Glutamatergic neuron (in vitro differentiated cells): ENCODE measurements at regions not wholly inside any gene's neighbourhood (a gene's known extent, or its start where the extent isn't known, plus 50 kb on each side); places are given as distances from the start of the nearest gene placed in this dataset.
"Not testable (repeated sequence)": the region's sequence is repeated elsewhere in the genome, so short reads cannot be mapped to it uniquely, and the experiment has no call there.

Source experiments
- DNase-seq: peaks from one replicate; pipeline ENCODE4 v3.0.0; 2022
- H3K27ac Mint-ChIP-seq: one replicate; pipeline ENCODE4 v1.8.0; 2020; ENCODE audit warnings: mild to moderate bottlenecking, mixed read lengths, inconsistent platforms; ENCODE audit not compliant: unreplicated experiment
- H3K27me3 Mint-ChIP-seq: one replicate; pipeline ENCODE4 v1.8.0; 2020; ENCODE audit warnings: mild to moderate bottlenecking, moderate library complexity, mixed read lengths, inconsistent platforms; ENCODE audit not compliant: unreplicated experiment
- H3K36me3 Mint-ChIP-seq: one replicate; pipeline ENCODE4 v1.8.0; 2020; ENCODE audit warnings: mild to moderate bottlenecking, mixed read lengths, inconsistent platforms; ENCODE audit not compliant: unreplicated experiment
- H3K4me1 Mint-ChIP-seq: one replicate; pipeline ENCODE4 v1.8.0; 2020; ENCODE audit warnings: mild to moderate bottlenecking, low read depth, mixed read lengths, inconsistent platforms; ENCODE audit not compliant: unreplicated experiment
- H3K4me3 Mint-ChIP-seq: one replicate; pipeline ENCODE4 v1.8.0; 2020; ENCODE audit warnings: mild to moderate bottlenecking, mixed read lengths, inconsistent platforms; ENCODE audit not compliant: unreplicated experiment
- H3K9me3 Mint-ChIP-seq: one replicate; pipeline ENCODE4 v1.8.0; 2020; ENCODE audit warnings: mild to moderate bottlenecking, moderate library complexity, mixed read lengths, inconsistent platforms; ENCODE audit not compliant: unreplicated experiment
- TF ChIP-seq, protein P1 (sequence below): fragments of 200-600 bp; sonication (generic); IDR thresholded peaks from one replicate; pipeline ENCODE4 v1.5.0; 2021; ENCODE audit not compliant: partially characterized antibody, unreplicated experiment

- H3K27ac Mint-ChIP-seq: no peak overlapping the region
- no peaks in the 10 kb centered on the region for H3K27me3 Mint-ChIP-seq
- peaks cover 11% of the 10 kb centered on the region for H3K4me1 Mint-ChIP-seq
- DNase-seq: no peak
- TF ChIP-seq, protein P1, sequence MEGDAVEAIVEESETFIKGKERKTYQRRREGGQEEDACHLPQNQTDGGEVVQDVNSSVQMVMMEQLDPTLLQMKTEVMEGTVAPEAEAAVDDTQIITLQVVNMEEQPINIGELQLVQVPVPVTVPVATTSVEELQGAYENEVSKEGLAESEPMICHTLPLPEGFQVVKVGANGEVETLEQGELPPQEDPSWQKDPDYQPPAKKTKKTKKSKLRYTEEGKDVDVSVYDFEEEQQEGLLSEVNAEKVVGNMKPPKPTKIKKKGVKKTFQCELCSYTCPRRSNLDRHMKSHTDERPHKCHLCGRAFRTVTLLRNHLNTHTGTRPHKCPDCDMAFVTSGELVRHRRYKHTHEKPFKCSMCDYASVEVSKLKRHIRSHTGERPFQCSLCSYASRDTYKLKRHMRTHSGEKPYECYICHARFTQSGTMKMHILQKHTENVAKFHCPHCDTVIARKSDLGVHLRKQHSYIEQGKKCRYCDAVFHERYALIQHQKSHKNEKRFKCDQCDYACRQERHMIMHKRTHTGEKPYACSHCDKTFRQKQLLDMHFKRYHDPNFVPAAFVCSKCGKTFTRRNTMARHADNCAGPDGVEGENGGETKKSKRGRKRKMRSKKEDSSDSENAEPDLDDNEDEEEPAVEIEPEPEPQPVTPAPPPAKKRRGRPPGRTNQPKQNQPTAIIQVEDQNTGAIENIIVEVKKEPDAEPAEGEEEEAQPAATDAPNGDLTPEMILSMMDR: no peak
- no peaks in the 10 kb centered on the region for H3K36me3 Mint-ChIP-seq
- H3K4me3 Mint-ChIP-seq: no peak overlapping the region
- no peaks in the 10 kb centered on the region for H3K9me3 Mint-ChIP-seq
These were observed 183.7 kb upstream of the SPRY2 start for GRCh38 chr13:80524447-80525215.

- Mint-ChIP-seq H3K36me3 (no peaks in the 10 kb centered on the region), H3K4me1 (peaks cover 8% of the 10 kb centered on the region), H3K4me3 (no peak overlapping the region), H3K27me3 (peaks cover 2% of the 10 kb centered on the region), H3K9me3 (no peaks in the 10 kb centered on the region), H3K27ac (no peak overlapping the region)
- DNase-seq: no peak
- TF ChIP-seq, protein P1: no peak
These were observed 182.2 kb upstream of the SPRY2 start for GRCh38 chr13:80523134-80523533.

DNA sequence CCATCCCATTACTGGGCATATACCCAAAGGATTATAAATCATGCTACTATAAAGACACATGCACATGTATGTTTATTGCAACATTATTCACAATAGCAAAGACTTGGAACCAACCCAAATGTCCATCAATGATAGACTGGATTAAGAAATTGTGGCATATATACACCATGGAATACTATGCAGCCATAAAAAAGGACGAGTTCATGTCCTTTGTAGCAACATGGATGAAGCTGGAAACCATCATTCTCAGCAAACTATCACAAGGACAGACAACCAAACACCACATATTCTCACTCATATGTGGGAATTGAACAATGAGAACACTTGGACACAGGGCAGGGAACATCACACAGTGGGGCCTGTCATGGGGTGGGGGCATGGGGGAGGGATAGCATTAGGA, 181.5 kb upstream of the SPRY2 start:
- not testable (repeated sequence) for H3K4me1 Mint-ChIP-seq, H3K27ac Mint-ChIP-seq, H3K9me3 Mint-ChIP-seq, H3K27me3 Mint-ChIP-seq, DNase-seq, H3K36me3 Mint-ChIP-seq, H3K4me3 Mint-ChIP-seq

- TF ChIP-seq, protein P1: no peak
- Mint-ChIP-seq H3K9me3 (no peaks in the 10 kb centered on the region), H3K4me1 (no peaks in the 10 kb centered on the region), H3K4me3 (no peak overlapping the region), H3K36me3 (no peaks in the 10 kb centered on the region), H3K27me3 (peaks cover 2% of the 10 kb centered on the region), H3K27ac (no peak overlapping the region)
- DNase-seq: no peak
These were observed 176.0 kb upstream of the SPRY2 start for GRCh38 chr13:80516818-80517348.

GRCh38 chr13:80515296-80515695, 174.4 kb upstream of the SPRY2 start:
- DNase-seq: no peak
- no peaks in the 10 kb centered on the region for H3K4me1 Mint-ChIP-seq
- H3K36me3 Mint-ChIP-seq: no peaks in the 10 kb centered on the region
- peaks cover 2% of the 10 kb centered on the region for H3K27me3 Mint-ChIP-seq
- H3K4me3 Mint-ChIP-seq: no peak overlapping the region
- TF ChIP-seq, protein P1: no peak
- H3K27ac Mint-ChIP-seq: no peak overlapping the region
- no peaks in the 10 kb centered on the region for H3K9me3 Mint-ChIP-seq
